Heart right ventricle (tissue), 16 donors: ENCODE measurements at regions not wholly inside any gene's neighbourhood (a gene's known extent, or its start where the extent isn't known, plus 50 kb on each side); places are given as distances from the start of the nearest gene placed in this dataset.

Experiments used
- ATAC-seq, 8 donors: fragments of 200-7000 bp; cut with Tn5 transposase; one replicate each; pipeline ENCODE4 v1.9.1; 2020; ENCODE audit warnings: mild to moderate bottlenecking in 8 of 8, moderate library complexity in 8 of 8, moderate number of reproducible peaks in 1 of 8
- DNase-seq, 2 donors: peaks; one replicate each; pipeline ENCODE4 v3.0.0-alpha.2; 2020
- H3K27ac ChIP-seq, 10 donors: fragments of 200-600 bp; sonication (generic) in 2 of 10; one replicate each; pipeline versions ENCODE4 v1.5.0 to v1.8.0; 2020 to 2022; ENCODE audit warnings: mild to moderate bottlenecking in 3 of 10
- H3K27me3 ChIP-seq, 7 donors: fragments of 200-600 bp; one replicate each; pipeline ENCODE4 v1.8.0; 2021 to 2022; ENCODE audit warnings: mild to moderate bottlenecking in 2 of 7
- H3K36me3 ChIP-seq, 9 donors: fragments of 200-600 bp; sonication (generic) in 1 of 9; one replicate each; pipeline versions ENCODE4 v1.5.0 to v1.8.0; 2020 to 2022; ENCODE audit warnings: mild to moderate bottlenecking in 2 of 9
- H3K4me1 ChIP-seq, 9 donors: fragments of 200-600 bp; sonication (generic) in 1 of 9; one replicate each; pipeline versions ENCODE4 v1.5.0 to v1.8.0; 2020 to 2022; ENCODE audit warnings: mild to moderate bottlenecking in 4 of 9
- H3K4me3 ChIP-seq, 10 donors: fragments of 200-600 bp; sonication (generic) in 2 of 10; one replicate each; pipeline versions ENCODE4 v1.5.0 to v1.8.0; 2020 to 2022; ENCODE audit warnings: mild to moderate bottlenecking in 7 of 10, moderate library complexity in 2 of 10
- H3K9me3 ChIP-seq, 11 donors: fragments of 200-600 bp in 10 of 11; sonication (generic) in 2 of 11; one replicate each; pipeline versions ENCODE4 v1.5.0 to v1.8.0; 2013 to 2022; ENCODE audit warnings: mild to moderate bottlenecking in 2 of 11, control low read depth in 1 of 11, moderate library complexity in 1 of 11
- CTCF ChIP-seq, 9 donors: fragments of 200-600 bp; sonication (generic) in 2 of 9; IDR thresholded peaks; one replicate each; pipeline versions ENCODE4 v1.5.0 to v1.8.0; 2021 to 2022; ENCODE audit warnings: antibody characterized with exemption in 9 of 9, mild to moderate bottlenecking in 5 of 9, moderate library complexity in 1 of 9
- WGBS, 2 donors: extraction: QIAGEN DNeasy Blood & Tissue Kit; methylation state at CpG; one replicate each; pipeline ENCODE4 v1.1.7; 2013; ENCODE audit warnings: inconsistent platforms in 1 of 2; 5-methylcytosine and 5-hydroxymethylcytosine counted together
- intact Hi-C, 10 donors: fragments of 100-400 bp; cut with DNase I; formaldehyde crosslinking; loops; one replicate each; pipeline versions ENCODE4 v1.11.1 to v1.14.2; 2022
- donor health status: Arrhythmogenic right ventricular cardiomyopathy.
- donor health status: ischemic (EF 13 %, LVEDD 7.1; RV severe dilation, severe dysfunction).
- donor health status: healthy with polysubstance abuse.
- donor health status: DM: no; HTN: yes; CAD: no.
- donor health status: DM: no; HTN: no; CAD: no.
- donor health status: ischemic (EF 25% LVEDD 6.9; RV normal size, moderate dysfunction).
- donor health status: ischemic (EF 25% LVEDD 5.7; RV mildly dilated, moderate dysfunction).
- donor health status: healthy.
- donor health status: DM: yes; HTN: yes; CAD: no.
- donor health status: Ischemic cardiomyopathy.
- donor health status: ischemic (EF 35%, LVEDD 5.7; RV mildly dilated, moderate dysfunction).
- donor health status: nonischemic (EF 11% LVEDD 7.7; RV severe dilation, severe dysfunction).
- donor health status: DM: yes; HTN: yes; CAD: no.
- donor health status: PGD.
- donor health status: ischemic (EF 29% LVEDD 5.4; RV normal size, mild dysfunction).
- donor health status: nonischemic (EF 23%, LVEDD 6.1; RV moderate dilation, normal function).

- H3K4me1 ChIP-seq = no peaks in the 10 kb centered on the region
- H3K36me3 ChIP-seq = no peaks in the 10 kb centered on the region
- 68 to 70% methylated on average over 19 of the region's 19 CpGs for WGBS, 2 donors
- ATAC-seq (no peak), DNase-seq (no peak)
- H3K4me3 ChIP-seq = no peak overlapping the region
- intact Hi-C loops = no loop called here
- H3K9me3 ChIP-seq = no peaks in the 10 kb centered on the region
- peaks cover 0 to 25% (median 12%) of the 10 kb centered on the region in 7 donors for H3K27me3 ChIP-seq
- H3K27ac ChIP-seq = no peak overlapping the region
- no peak for TF ChIP-seq CTCF (IDR thresholded peaks at IDR 0.05)
These were observed 114.8 kb upstream of the GSC start for GRCh38 chr14:94884616-94885230.

DNA sequence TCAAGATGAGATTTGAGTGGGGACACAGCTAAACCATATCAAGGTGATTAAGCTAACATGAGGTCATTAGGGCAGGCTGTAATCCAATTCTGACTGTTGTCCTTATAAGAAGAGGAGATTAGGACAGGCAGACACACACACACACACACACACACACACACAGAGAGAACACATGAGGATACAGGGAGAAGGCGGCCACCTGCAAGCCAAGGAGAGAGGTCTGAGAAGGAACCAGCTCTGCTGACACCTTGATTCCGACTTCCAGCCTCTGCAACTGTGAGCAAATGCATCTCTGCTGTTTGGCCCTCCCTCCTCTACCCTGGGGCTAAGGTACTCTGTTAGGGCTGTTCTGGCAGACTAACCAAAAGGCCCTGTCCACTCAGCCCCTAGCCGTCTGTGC, 112.5 kb upstream of the GSC start:
- no peaks in the 10 kb centered on the region for H3K9me3 ChIP-seq
- no peak overlapping the region for H3K4me3 ChIP-seq
- peaks cover 0 to 27% (median 15%) of the 10 kb centered on the region in 7 donors for H3K27me3 ChIP-seq
- H3K36me3 ChIP-seq = no peaks in the 10 kb centered on the region
- intact Hi-C loops = no loop called here
- no peak for TF ChIP-seq CTCF (IDR thresholded peaks at IDR 0.05)
- DNase-seq = no peak
- 80 to 82% methylated on average over 3 of the region's 3 CpGs for WGBS, 2 donors
- H3K4me1 ChIP-seq = no peaks in the 10 kb centered on the region
- no peak for ATAC-seq
- H3K27ac ChIP-seq = no peak overlapping the region

DNA sequence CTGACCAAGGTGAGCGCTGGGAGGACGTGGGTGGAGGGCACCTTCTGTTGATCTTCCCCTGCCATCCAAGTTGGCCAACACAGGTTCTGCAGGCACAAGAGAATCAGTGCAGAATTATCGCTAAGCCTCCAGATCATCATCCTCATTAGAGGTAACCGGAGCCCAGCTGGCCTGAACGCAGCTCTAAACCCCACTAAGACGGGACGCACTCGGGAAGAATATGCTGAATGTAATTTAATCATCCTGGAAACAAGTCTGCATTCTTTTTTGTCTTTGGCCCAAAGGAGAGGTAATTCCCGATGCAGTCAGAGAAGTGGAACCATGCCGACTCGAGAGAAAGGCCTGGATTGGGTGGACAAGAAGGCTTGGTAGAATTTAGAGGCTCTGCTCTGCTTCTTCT, 111.0 kb upstream of the GSC start:
- ATAC-seq (no peak), DNase-seq (no peak)
- intact Hi-C loops = no loop called here
- no peaks in the 10 kb centered on the region for H3K9me3 ChIP-seq
- 85 to 89% methylated on average over 11 of the region's 11 CpGs for WGBS, 2 donors
- no peaks in the 10 kb centered on the region for H3K36me3 ChIP-seq
- no peak overlapping the region for H3K27ac ChIP-seq
- no peak overlapping the region for H3K4me3 ChIP-seq
- H3K27me3 ChIP-seq = peaks cover 0 to 36% (median 17%) of the 10 kb centered on the region in 7 donors
- no peak for TF ChIP-seq CTCF (IDR thresholded peaks at IDR 0.05)
- no peaks in the 10 kb centered on the region for H3K4me1 ChIP-seq

DNA sequence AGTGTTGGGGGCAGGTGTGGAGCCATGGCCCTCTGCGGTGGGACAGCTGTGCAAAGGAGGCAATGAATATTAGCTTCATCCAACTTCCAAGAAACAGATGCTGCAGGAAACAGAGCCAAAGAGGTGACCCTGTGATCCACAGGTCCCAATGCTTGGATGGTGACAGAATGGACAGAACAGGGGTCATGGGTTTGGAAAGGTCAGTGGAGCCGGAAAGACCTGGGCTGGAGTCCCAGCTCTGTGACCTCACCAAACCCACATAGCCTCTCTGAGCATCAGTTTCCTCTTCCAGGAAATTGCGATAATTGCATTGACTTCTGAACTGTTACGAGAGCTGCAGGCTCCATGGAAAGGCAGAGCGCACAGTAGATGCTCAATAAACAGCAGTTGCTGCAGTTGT, 110.2 kb upstream of the GSC start:
- DNase-seq (no peak), ATAC-seq (peak in 1 of 8 donors; percentile 13)
- Histone ChIP-seq H3K36me3 (no peaks in the 10 kb centered on the region), H3K27ac (no peak overlapping the region), H3K4me1 (no peaks in the 10 kb centered on the region), H3K9me3 (no peaks in the 10 kb centered on the region), H3K27me3 (peaks cover 0 to 40% (median 20%) of the 10 kb centered on the region in 7 donors), H3K4me3 (no peak overlapping the region)
- TF ChIP-seq CTCF (IDR thresholded peaks at IDR 0.05) = no peak
- 85 to 90% methylated on average over 5 of the region's 5 CpGs for WGBS, 2 donors
- intact Hi-C loops = no loop called here
